OCI-M1 (cell line): ENCODE measurements at regions not wholly inside any gene's neighbourhood (a gene's known extent, or its start where the extent isn't known, plus 50 kb on each side); places are given as distances from the start of the nearest gene placed in this dataset.

Experiments
- DNase-seq: peaks from one replicate; lab custom pipeline; 2025; lab: John Stamatoyannopoulos, UW

DNA sequence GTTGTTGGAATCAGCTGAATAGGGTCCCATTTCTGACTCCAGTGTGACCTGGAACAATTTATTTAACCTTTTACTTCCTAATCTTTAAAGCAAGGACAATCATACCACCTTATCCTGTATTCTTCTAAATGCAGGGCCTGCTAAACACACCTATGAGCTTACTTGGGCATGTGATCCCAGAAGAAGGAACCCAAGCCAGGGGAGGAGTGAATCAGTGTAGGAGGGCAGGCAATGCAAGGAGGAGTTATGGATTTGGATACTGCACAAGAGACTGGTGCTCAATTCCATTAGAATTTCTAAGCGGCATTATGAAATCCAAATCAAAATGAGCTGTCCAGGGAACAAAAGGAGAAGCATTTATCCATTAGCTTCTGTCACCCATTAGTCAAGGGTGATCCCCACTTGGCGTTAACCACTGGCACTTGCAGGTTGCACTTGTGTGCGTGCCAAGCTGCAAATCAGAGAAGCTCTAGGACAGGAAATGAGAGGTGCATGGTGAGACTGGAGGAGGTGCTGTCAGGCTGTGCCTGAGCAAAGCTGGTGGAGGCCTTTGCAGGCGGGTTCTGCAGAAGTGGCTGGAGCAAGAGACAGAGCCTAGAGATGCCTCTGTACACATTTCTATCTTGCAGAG is 297.2 kb upstream of the PLXNA2 start:
- DNase-seq = no peak

DNA sequence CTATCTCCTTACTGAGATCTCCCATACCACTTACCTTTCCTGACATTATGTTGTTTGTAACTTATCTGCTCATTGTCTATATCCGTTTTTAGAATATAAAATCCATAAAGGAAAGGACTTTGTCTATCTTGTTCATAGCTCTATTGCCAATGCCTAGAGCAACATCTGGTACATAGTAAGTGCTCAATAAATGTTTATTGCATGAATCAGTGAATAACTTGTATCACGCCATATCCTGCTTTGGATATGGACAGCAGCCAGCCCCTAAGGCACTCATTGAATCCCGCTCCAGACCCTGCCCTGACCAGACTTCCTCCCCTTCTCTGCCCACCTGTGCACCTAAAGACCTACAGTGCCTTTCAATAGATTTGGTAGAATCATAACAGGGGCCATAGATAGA is 298.1 kb upstream of the PLXNA2 start:
- no peak for DNase-seq

DNA sequence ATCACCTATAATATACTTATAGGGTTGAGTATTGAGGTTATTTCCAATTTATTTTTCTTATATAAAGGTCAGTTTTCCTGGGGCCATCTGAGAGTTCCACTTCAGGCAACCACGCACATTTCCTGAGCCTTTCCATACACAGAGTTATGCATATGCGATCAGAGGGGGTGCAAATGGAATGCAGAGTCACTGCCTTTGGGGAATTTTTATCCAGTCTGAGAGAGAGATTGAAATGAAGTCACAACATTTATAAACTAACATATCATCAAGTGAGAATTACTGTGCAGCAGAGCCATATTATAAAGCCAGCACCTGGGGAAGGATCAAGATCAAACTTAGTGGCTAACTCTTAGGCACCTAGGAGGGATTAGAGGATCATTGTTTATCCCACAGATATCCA is 299.9 kb upstream of the PLXNA2 start:
- DNase-seq = no peak

DNA sequence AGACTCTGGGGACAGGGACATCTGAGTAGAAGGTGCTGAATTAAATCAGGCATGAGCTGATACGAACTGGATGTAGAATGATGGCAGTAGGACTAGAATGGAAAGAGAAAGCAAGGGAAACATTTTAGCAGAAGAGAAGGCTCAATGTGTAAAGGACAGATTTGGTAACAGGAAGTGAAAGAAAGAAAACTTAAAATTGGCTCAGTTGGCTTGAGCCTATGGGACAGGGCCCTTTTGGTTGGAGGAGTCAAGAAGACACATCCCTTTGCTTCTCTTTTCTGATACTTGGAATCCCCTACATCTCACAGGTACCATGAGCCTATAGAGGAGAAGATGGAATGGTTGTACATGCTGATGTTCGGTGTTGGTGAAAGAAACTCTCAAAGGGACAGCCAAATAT is 300.6 kb upstream of the PLXNA2 start:
- DNase-seq = no peak

DNA sequence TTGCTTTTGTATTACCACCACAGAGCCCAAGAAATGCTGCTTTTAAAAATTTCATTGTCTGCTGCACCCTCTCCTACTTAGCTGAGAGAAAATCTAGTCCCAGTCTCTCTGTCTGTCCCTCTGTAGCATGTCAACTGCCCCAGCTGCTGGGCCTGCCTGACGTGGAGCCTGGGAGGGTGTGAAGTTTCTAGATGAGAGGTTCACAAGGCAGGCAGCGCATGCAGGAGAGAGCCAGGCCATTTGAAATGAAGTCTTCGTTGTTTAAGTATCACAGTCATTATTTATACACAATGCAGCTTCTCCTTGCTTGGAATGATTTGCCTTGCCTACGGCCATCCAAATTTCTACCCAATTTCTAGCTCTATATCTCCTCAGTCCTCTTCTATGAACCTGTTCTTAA is 306.8 kb upstream of the PLXNA2 start:
- DNase-seq = no peak

DNA sequence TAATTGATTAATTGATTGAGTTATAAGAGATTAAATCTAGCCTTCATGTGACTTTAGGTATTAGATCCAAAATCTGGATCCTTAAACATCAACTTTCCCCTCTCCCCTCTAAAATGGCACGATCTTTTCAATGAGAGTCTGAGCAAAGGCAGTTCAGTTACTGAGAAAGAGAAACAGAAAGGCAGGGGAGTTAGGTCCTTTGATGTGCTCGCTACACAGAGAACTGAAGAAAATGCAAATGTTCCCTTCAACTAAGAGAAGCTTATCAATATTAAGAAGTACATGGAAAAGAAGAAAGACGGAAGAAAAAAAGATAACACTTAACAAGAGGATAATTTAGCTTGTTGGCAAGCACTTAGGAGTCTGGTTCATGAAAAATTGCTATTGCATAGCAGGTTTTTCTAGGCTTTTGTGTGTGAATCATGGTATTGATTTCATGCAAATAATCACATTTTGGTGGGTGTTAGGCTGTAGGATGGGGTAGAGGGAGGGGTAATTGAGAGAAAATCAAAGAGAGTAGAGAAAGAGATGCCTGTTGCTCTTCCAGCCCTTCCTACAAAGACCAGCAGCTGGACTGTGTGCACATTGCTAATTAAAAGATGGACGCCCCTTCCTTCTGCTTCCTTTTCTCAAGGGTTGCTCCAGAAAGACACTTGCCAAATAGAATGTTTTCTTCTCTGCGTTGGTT is 307.6 kb upstream of the PLXNA2 start:
- no peak for DNase-seq

DNA sequence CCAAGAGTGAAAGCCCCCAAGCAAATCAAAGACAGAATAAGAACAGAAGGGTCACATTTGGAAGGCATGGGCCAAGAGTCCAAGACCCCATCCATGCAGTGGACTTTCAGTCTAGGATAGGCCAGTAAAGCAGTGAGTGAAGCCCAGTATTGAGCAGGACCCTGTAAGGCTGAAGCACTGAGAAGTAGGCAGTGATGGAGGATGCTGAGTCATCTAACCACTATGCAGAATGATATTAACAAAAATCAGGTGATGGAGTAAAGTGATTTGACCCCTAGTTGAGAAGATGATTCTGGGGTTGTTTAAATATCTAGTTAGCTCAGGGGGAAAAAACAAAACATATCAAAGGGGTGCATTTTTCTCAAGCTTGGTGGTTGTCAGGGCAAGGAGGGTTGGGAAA is 308.7 kb upstream of the PLXNA2 start:
- DNase-seq = no peak

DNA sequence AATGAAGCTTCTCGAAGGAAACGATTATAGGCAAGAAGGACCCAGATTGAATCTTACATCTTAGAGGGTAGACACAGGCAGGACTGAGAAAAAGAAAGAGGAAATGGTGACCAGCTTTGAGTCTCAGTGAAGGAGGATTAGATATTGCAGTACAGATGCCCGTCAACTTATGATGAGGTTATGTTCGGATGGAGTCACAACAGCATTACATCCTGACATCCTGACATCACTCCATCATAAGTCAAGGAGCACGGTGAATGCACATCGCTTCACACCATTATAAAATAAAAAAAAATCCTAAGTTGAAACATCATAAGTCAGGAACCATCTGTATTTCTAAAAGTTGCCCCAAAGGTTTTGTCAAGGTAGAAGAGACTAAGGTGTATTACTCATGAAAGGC is 312.3 kb upstream of the PLXNA2 start:
- DNase-seq = no peak

DNA sequence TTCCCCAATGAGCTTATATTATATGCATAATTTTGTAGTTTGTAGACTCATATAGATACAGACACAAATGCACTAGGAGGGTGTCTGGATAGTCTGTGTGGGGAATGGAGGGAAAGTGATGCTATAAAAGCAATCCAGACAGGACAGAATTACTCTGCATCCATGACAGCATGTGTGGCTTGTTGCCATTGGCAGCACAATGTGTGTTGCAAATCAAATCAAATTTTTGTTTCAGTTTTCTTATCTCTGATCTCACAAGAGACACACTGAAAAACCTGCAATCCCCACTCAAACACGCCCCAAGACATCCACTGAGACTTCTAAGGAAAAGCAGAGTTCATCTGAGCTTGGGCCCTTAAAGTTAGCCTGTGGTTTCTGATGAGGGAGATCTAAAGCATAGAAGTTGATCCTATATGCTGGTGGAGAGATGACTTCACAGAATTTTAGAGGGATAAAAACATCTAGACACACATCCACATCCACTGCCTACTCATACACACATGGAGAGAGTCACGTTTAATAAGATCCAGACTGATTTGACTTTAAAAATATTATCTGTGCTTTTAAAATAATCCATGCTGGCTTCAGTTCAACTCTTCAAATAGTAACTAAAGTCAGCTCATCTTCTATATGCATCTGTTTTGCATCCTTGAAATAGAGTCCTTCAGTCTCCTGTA is 313.0 kb upstream of the PLXNA2 start:
- DNase-seq = no peak

DNA sequence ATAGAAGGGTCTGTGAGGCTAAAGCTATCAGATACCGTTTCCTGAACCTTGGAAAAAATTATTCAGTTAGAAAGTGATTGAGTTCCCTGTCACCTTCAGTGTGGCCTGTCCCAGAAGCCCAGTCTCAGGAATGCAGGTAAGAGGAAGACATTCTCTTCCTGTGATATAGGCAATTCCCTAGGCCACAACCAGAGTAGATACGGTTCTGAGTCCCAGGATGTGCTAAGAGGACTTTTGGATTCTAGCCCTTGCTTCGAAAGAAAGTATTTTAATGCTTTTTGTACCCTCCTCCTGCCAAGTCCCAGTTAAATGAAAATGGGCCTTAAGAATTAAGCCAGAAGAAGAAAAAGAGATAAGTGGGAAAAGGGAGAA is 313.5 kb upstream of the PLXNA2 start:
- no peak for DNase-seq

DNA sequence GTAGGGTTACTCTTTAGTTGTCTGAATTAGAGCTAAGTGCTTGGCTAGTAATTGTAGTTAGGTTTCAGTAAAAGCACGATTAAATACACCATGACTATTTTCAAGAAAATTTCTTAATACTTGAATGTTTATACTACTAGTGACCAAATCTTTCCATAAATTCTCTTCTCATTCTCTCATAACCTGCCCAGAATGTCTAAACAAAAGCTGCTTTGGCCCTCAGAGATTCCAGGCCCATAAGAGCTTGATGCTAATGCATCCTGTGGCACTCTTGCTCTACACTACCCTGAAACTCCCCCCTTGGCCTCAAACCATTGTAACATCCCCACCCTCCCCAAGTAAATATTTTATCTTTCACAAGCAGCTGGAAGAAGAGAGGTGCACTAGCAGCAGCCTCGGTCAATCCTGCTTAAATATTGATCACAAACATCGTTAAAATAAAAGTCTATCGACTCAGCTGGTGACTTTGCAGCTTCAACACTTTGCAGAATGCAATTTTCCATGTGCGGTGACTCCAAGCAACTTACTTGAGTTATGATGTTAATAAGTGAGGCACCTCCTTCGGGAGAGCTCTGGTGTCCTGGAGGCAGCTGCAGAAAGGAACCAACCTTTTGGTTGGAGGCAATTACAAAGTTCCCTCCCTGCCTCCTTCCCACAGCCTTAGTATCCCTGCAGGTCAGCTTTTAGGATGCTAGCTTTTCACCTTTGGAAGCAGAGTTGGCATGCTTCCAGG is 315.6 kb upstream of the PLXNA2 start:
- no peak for DNase-seq

DNA sequence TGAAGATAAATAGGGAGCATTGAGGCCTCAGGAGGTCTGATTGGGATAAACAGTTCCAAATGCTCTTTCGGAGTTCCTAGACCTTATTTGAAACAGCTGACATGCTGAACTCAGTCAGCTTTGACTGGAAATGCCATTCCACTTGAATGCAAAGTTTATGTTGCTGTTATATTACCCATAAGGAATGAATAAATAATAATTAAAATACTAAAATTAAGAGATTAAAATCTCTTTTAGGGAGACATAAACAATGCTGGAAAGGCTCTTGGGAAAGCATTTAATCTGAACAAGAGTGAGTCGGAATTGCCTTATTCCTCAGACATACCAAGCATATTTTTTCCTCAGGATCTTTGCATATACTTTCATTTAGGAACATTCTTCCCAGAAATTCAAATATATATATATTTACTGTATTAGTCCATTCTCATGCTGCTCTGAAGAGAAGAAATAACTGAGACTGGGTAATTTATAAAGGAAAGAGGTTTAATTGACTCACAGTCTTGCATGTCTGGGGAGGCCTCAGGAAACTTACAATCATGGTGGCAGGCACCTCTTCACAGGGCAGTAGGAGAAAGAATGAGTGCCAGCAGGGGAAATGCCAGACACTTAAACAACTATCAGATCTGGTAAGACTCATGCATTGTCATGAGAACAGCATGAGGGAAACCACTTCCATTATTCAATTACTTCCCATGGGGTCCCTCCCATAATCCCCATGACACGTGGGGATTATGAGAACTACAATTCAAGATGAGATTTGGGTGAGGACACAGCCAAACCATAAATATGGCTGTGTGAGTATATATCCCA is 318.2 kb upstream of the PLXNA2 start:
- no peak for DNase-seq

DNA sequence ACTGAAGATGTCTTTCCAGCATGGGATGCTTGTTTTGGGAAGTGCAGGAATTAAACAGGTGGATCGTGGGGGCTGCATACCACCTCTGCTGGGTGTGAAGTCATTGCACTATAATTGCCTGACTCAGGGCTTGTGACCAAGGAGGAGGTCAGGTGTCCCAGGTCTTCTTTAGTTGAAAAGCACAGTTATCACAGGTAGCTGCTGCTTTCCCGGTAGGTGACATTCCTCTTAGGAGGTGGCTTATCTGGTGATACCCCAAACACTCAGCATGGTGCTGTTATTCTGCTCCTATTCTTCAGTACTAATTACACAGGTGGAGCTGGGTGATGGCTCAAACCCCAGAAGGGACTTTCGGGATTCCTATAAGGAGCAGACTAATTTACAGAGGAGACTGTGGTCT is 320.3 kb upstream of the PLXNA2 start:
- no peak for DNase-seq

DNA sequence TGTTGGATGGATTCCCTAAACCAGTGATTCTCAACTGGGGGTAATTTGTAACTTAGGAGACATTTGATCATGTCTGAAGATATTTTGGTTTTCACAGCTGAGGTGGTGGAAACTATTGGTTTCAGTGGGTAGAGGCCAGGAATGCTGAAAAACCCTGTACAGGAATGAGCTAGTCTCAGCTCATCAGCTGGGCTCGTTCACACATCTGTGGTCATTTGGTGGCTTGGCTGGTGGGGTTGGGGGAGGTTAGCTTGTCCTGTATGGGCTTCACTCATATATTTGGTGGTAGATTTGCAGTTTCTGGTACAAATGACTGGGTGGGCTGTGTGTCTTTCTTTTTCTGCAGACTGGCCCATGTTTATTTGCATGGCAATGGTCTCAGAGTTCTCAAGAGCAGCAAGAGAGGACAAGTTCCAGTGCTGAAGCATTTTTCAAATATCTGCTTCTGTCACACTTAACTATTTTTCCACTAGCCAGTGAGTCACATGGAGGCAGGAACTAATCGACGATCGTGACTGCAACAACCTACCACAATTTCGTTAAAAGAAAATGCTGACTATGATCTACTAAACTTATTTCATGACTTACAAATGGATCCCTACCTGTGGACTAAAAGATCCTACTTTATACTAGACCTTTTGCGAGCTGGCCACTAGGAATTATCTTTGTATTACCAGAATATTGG is 321.7 kb upstream of the PLXNA2 start:
- DNase-seq = no peak

DNA sequence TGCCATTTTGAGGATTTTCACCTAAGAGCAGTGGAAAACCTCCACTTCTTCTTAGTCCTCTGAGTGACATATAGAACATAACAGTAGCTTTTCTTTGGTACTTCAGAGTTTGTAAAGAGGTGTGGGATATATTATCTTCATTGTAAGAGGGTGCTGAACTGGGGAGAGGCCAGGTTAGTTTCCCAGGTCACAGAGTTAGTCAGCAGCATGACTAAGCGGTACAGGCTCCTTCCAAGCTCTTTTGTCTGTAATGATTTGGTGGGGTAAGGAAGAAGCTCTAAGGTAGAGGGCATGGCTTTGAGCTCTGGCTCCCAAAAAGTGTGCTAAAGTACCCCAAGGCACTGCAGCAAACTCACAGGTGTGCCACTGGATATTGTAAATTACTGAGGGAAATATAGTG is 325.0 kb upstream of the PLXNA2 start:
- no peak for DNase-seq

DNA sequence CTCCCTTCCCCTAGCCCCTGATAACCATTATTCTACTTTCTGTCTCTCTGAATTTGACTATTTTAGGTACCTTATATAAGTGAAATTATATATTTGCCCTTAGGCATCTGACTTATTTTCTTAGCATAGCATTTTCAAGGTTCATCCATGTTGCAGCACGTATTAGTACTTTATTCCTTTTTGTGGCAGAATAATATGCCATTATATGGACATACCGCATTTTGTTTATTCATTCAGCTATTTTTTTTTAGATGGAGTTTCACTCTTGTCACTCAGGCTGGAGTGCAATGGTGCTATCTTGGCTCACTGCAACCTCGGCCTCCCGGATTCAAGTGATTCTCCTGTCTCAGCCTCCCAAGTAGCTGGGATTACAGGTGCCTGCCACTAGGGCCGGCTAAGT is 326.2 kb upstream of the PLXNA2 start:
- no peak for DNase-seq

DNA sequence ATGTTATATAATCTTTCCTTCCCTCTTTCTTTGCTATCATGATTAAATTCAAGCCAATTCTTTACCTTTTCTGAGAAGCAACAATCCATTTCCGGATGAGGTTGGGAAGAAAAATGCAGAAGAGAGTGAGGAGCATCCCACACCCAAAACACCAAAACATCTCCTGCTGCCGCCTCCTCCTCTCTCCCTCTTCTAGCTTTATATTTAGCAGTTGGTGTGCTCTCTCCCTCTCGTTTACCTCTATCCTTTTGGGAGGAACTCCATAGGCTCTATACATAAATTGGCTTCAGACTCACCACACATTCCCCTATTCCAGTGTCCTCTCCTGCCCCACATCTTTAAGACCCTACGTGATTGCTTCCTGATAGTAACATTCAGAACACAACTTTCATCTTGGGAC is 332.2 kb upstream of the PLXNA2 start:
- no peak for DNase-seq

DNA sequence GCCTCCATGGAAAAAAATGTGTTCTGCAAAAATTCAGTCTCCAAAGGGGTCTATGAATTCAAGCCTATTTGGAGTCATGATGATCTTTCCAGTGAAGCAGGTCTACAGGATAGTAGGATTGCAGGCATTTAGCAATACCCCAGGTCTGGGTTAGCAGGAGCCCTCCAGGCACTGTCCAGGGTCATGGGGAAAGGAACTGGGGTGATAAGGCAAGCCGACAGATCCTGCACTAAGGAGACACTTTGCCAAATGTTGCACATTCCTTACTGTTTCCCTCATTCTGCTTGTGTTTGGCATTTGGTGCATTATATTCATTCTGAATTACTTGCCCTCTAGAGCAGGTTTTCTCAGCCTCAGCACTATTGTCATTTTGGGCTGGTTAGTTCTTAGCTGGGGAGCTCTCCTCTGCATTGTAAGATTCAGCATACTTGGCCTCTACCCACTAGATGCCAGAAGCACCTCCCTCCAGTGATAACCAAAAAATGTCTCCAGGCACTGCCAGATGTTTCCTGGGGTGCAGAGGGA is 333.3 kb upstream of the PLXNA2 start:
- DNase-seq = no peak

DNA sequence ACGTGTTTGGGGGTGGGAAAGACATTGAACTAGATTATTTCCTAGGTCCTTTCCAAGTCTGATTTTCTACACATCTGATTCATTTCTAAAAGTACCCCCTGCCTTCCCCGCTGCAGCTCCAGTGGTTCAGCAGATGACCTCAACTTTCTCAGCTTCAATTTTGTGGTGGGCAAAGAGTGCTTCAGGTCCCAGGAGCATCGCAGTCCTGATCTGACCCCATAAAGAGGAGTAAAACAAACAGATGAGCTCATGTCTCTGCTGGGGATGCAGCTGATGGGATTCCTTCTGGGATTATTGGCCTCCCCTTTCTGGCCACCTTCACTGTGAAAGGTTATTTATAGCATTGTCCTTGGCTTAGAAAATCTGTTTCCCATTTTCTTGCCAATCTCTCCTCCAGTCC is 337.0 kb upstream of the PLXNA2 start:
- DNase-seq = no peak

DNA sequence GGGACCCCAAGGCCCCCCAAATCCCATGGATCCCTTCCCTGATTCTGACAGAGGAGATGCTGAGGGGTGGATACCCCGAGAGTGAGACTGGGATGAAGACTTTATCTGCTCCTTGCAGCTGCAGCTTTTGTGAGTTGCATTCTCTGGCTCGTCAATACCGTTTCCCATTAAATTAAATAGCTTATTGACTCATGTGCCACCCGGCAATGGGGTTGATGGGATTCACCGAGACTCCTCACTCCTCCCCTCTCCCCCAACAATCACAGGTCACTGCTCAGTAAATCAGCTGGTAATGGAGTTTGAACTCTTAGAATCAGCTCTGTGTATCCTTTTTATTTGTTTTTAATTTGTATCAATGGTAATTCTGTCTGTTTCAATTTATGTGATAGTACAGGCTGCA is 337.5 kb upstream of the PLXNA2 start:
- DNase-seq = no peak

DNA sequence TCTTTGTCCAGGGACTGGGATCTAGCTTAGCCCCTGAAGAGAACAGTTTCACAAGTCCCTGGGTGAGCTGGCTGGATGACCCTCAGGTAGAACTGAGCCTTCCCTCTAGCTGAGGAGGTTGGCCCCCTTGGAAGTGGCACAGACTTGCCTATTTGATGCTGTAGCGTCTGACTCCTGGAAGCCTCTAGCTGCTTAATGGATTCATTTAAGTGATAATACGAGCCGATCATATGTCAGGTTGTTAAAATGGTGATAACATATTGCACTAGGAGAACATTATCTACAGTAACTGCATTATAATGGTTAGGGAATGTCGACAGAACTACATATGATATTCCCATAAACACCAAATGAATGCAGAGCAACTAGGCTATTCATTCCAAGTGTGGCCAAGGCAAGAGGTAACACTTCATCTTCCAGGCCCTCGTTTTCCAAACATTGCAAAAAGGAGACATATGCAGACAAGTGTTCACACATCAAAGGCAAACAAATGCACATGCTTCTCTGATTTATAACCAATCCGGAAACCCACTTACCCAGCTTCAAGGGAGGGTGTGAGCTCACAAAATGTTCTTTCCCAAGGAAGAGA is 340.1 kb upstream of the PLXNA2 start:
- DNase-seq = no peak
